ENCODE measurements at regions not wholly inside any gene's neighbourhood (a gene's known extent, or its start where the extent isn't known, plus 50 kb on each side); places are given as distances from the start of the nearest gene placed in this dataset.
"Not testable (repeated sequence)": the region's sequence is repeated elsewhere in the genome, so short reads cannot be mapped to it uniquely, and the experiment has no call there.

- H3K27me3 Mint-ChIP-seq, result peaks cover 2% of the 10 kb centered on the region
- no peaks in the 10 kb centered on the region for H3K36me3 Mint-ChIP-seq
- no peaks in the 10 kb centered on the region for H3K4me1 Mint-ChIP-seq (ENCODE audit: low read depth)
- H3K4me3 Mint-ChIP-seq, result no peak overlapping the region
- H3K9me3 Mint-ChIP-seq (ENCODE audit: low read depth), result no peaks in the 10 kb centered on the region
- no peak overlapping the region for H3K27ac Mint-ChIP-seq
These were observed 75.3 kb downstream of the TMEM167A start for GRCh38 chr5:83001796-83002381.

DNA sequence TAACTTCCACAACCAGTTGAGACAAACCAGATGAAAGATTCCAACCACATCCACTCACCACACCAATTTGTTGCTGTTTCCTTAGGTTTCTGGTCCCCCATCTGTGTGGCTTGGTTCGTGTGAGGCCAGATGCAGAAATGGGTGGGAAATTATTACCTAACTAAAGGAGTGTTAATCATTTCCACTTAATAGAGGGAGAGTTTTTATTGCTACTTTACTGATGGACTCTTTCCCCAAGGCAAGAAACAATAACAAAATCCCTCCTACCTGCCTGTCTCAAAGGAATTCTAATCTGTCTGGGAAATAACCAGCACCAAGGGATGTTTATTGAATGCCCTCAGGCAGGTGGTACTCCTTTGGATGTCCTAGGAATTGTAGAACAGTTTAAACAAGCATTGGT, 76.3 kb downstream of the TMEM167A start:
- H3K4me1 Mint-ChIP-seq (ENCODE audit: low read depth), result no peaks in the 10 kb centered on the region
- no peaks in the 10 kb centered on the region for H3K36me3 Mint-ChIP-seq
- no peak overlapping the region for H3K4me3 Mint-ChIP-seq
- H3K27ac Mint-ChIP-seq, result no peak overlapping the region
- no peaks in the 10 kb centered on the region for H3K9me3 Mint-ChIP-seq (ENCODE audit: low read depth)
- peaks cover 2% of the 10 kb centered on the region for H3K27me3 Mint-ChIP-seq

DNA sequence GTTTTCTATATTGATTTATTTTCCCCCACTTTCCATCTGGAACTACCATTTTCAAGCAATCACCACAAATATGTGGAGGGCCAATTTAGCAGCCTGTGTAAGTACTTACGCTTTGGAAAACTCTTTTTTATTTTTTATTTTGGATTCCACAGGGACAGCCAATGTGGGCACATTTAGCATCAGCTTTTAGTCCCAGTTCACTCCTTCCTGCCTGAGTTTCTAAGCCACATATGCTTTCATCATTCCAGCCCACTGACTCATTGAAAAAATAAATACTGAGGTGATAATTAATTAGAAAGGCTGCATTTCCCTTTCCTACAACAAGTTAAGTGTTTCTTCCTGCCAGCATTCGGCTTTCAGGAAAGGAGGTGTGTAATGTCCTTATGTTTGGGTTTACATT, 76.8 kb downstream of the TMEM167A start:
- H3K27me3 Mint-ChIP-seq, result peaks cover 2% of the 10 kb centered on the region
- H3K9me3 Mint-ChIP-seq (ENCODE audit: low read depth), result no peaks in the 10 kb centered on the region
- H3K36me3 Mint-ChIP-seq, result no peaks in the 10 kb centered on the region
- H3K27ac Mint-ChIP-seq, result no peak overlapping the region
- no peak overlapping the region for H3K4me3 Mint-ChIP-seq
- H3K4me1 Mint-ChIP-seq (ENCODE audit: low read depth), result no peaks in the 10 kb centered on the region

- Mint-ChIP-seq H3K4me3 (no peak overlapping the region), H3K27ac (no peak overlapping the region), H3K27me3 (no peaks in the 10 kb centered on the region), H3K4me1 (ENCODE audit: low read depth) (no peaks in the 10 kb centered on the region), H3K9me3 (ENCODE audit: low read depth) (peaks cover 4% of the 10 kb centered on the region), H3K36me3 (no peaks in the 10 kb centered on the region)
These were observed 83.8 kb downstream of the TMEM167A start for GRCh38 chr5:82993416-82993815.

DNA sequence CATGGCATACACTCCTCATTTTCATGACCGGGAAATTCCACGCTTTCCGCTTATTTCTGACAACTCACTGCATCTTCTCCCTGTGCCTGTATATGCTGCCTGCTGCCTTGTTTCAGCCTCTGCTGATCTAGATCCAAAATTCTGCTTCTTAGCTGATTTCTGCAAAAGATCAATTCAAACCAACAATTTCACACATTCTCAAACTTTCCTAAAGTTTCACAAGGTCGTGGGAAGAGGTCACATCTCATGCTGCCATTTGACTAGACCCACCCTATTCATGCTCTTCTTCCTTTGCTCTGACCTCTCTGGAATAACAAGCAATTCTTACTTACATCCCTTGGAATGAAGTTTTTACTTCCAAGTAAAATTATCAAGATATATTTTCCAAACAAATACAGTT, 84.5 kb downstream of the TMEM167A start:
- Mint-ChIP-seq H3K9me3 (ENCODE audit: low read depth) (peaks cover 4% of the 10 kb centered on the region), H3K4me1 (ENCODE audit: low read depth) (no peaks in the 10 kb centered on the region), H3K27ac (no peak overlapping the region), H3K36me3 (no peaks in the 10 kb centered on the region), H3K27me3 (no peaks in the 10 kb centered on the region), H3K4me3 (no peak overlapping the region)

DNA sequence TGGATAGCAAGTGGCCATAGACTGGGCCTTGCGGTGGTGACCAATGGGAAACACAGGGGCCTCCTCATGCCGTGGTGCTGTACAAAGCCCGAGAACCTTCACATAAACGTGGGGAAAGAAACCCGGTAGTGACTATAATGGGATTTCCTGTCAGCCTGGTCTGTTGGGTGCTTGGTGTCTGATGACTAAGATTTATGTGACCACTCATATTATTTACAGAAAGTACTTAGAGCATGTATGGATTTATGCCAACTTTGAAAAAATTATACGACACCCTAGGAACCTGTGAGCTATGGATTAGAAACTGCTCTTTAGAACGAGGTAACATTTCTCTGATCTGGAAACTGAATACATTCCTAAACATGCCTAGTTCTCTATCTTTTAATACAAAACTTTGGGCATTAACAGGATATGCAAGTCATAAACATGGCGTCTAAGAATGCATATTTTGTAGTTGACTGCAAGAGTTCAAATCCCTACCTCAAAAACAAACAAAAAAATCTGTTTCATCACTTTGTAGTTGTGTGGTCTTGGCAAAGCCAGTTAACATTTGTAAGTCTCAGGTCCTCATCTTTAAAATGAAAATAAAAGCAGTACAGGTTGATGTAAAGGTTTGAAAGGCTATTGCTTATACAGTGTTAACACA, 85.4 kb downstream of the TMEM167A start:
- no peak overlapping the region for H3K4me3 Mint-ChIP-seq
- H3K27ac Mint-ChIP-seq, result no peak overlapping the region
- no peaks in the 10 kb centered on the region for H3K4me1 Mint-ChIP-seq (ENCODE audit: low read depth)
- H3K9me3 Mint-ChIP-seq (ENCODE audit: low read depth), result peaks cover 4% of the 10 kb centered on the region
- H3K36me3 Mint-ChIP-seq, result no peaks in the 10 kb centered on the region
- no peaks in the 10 kb centered on the region for H3K27me3 Mint-ChIP-seq

DNA sequence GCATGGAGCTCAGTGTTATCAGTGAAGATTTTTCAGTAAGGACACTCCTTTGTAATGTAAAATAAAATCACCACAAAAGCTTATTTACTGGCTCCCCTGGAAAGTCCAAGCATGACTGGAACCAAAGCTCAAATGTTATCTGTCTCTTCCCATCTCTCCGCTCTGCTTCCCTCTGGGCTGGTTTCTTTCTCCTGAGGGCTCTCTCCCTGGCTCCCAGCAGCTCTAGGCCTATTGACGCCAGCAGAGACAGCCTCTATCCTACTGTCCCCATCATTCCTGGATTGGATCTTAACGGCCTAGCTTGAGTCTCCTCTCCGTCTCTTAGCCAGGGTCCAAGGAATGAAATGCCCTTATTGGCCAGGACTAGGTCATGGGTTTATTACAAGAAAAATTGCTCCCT, 86.1 kb downstream of the TMEM167A start:
- H3K4me3 Mint-ChIP-seq, result no peak overlapping the region
- no peak overlapping the region for H3K27ac Mint-ChIP-seq
- peaks cover 4% of the 10 kb centered on the region for H3K9me3 Mint-ChIP-seq (ENCODE audit: low read depth)
- no peaks in the 10 kb centered on the region for H3K36me3 Mint-ChIP-seq
- H3K4me1 Mint-ChIP-seq (ENCODE audit: low read depth), result no peaks in the 10 kb centered on the region
- H3K27me3 Mint-ChIP-seq, result no peaks in the 10 kb centered on the region

DNA sequence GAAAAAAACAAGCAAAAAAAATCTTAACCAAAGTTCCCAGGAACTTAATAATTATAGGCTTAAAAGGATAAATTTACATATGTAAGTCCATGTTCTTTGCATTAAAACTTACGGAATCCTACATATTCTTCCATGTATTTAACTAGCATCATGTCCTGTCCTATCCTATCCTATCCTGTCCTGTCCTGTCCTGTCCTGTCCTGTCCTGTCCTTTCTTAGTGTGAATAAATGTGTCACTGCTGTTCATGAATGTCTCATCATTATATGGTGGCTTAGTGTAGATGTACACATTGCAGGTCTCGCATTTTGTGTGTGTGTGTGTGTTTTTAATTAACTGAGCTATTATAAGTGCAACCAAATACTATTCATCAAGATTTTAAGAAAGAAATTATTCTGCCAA, 90.0 kb downstream of the TMEM167A start:
- Mint-ChIP-seq H3K27ac (no peak overlapping the region), H3K9me3 (ENCODE audit: low read depth) (peaks cover 4% of the 10 kb centered on the region), H3K4me1 (ENCODE audit: low read depth) (no peaks in the 10 kb centered on the region), H3K36me3 (no peaks in the 10 kb centered on the region), H3K4me3 (no peak overlapping the region), H3K27me3 (peaks cover 1% of the 10 kb centered on the region)

DNA sequence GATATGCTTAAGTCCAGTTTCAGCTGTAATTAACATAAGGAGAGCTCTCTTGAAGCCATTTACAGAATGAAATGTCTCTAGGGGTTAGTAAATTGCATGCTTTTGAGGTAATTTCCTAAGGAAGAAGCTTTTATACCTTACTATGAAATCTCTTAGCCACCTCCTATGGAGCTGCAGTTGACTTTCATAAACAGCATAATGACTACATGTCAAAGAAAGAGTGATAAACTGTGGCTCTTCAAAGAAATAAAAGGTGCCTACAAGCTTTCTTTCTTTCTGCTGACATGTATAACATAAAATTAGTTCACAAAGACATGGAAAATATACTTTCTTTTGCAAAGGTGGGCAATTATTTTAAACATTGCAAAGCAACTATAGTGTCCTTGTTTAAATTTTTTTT, 90.8 kb downstream of the TMEM167A start:
- Mint-ChIP-seq H3K27me3 (peaks cover 1% of the 10 kb centered on the region), H3K9me3 (ENCODE audit: low read depth) (peaks cover 4% of the 10 kb centered on the region), H3K4me1 (ENCODE audit: low read depth) (no peaks in the 10 kb centered on the region), H3K36me3 (no peaks in the 10 kb centered on the region), H3K4me3 (no peak overlapping the region), H3K27ac (no peak overlapping the region)

DNA sequence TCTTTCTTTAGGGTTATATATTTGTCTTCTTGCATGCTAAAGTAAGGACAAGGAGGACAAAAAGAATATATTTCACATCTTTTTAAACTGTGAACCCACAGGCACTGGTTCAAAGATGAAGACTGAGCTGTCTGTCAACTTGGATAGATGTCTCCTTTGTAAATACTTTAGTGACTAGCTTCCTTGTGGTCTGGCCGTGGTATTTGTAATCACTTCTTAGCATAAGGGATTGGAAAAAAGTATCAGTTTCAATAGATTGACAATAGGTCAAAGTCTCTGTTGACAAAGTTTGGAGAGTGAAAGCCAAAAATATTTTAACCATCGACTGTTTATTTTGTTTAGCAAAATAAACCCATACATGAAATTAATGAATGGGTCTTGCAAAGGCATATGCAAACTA, 91.4 kb downstream of the TMEM167A start:
- H3K27me3 Mint-ChIP-seq, result peaks cover 1% of the 10 kb centered on the region
- no peaks in the 10 kb centered on the region for H3K36me3 Mint-ChIP-seq
- no peak overlapping the region for H3K27ac Mint-ChIP-seq
- no peaks in the 10 kb centered on the region for H3K4me1 Mint-ChIP-seq (ENCODE audit: low read depth)
- H3K9me3 Mint-ChIP-seq (ENCODE audit: low read depth), result peaks cover 4% of the 10 kb centered on the region
- H3K4me3 Mint-ChIP-seq, result no peak overlapping the region

DNA sequence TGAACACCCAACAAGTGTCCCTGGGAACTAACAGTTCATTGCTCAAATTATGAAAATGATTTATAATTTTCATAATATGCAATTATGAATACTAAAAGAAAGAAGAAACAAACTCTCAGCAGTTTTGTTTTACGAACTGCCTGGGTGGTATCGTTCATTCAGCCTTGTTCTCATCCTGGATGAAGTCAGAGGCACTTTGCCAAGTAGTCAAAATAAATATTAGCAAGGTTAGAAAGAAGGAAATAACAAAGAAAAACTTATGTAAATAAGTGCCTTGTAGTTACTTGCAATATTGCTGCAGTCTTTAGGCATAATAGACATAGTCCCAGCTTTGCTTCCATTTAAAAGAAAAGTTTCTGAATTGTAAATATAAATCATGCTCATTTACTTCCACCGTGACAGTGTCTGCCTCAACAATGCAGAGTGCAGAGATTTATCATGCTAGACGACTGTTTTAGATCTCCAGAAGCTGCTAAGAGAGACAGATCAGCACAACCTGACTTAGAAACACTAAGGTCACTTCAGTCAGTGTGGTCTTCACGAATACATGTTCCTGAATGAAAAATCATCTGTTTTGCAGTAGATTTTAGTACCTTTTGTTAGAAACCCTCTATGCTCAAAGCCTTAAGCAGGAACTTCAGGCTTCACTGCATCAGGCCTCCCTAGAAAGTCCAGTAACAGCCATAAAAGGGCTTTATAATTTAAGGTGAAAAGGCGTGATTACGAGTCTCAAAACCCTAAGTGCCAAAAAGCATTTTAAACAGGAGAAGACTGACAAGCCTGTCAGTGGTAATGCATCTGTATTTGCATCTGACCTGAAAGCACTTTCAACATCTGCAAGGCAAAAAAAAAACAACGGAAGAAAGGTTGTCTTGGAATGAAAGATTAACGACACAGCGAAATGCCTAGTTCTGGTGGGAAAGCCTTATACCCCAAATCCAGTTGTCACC, 92.1 kb downstream of the TMEM167A start:
- H3K27me3 Mint-ChIP-seq, result peaks cover 1% of the 10 kb centered on the region
- peaks cover 4% of the 10 kb centered on the region for H3K9me3 Mint-ChIP-seq (ENCODE audit: low read depth)
- no peak overlapping the region for H3K27ac Mint-ChIP-seq
- no peaks in the 10 kb centered on the region for H3K36me3 Mint-ChIP-seq
- no peaks in the 10 kb centered on the region for H3K4me1 Mint-ChIP-seq (ENCODE audit: low read depth)
- no peak overlapping the region for H3K4me3 Mint-ChIP-seq

DNA sequence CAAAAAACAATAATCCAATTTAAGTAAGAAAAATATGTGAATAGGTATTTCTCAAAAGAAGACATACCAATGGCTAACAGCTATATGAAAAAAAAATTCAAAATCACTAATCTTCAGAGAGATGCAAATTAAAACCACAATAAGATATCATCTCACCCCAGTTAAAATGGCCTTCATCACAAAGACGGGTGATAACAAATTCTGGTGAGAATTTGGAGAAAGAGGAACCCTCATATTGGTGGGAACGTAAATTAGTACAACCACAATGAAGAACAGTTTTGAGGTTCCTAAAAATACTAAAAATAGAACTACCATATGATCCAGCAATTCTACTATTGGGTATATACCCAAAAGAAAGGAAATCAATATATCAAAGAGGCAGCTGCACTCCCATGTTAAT, 94.3 kb downstream of the TMEM167A start:
- H3K9me3 Mint-ChIP-seq (ENCODE audit: low read depth), result no peaks in the 10 kb centered on the region
- no peaks in the 10 kb centered on the region for H3K4me1 Mint-ChIP-seq (ENCODE audit: low read depth)
- no peak overlapping the region for H3K27ac Mint-ChIP-seq
- peaks cover 1% of the 10 kb centered on the region for H3K27me3 Mint-ChIP-seq
- no peak overlapping the region for H3K4me3 Mint-ChIP-seq
- H3K36me3 Mint-ChIP-seq, result no peaks in the 10 kb centered on the region

DNA sequence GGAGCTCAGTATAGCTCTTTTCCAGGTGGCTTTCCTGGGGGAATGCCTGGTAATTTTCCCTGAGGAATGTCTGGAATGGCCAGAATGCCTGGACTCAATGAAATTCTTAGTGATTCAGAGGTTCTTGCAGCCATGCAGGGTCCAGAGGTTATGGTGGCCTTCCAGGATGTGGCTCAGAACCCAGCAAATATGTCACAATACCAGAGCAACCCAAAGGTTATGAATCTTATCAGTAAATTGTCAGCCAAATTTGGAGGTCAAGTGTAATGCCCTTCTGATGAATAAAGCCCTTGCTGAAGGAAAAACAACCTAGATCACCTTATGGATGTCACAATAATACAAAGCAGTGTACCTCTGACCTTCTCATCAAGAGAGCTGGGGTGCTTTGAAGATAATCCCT, 100.3 kb downstream of the TMEM167A start:
- H3K9me3 Mint-ChIP-seq (ENCODE audit: low read depth), result peaks cover 13% of the 10 kb centered on the region
- not testable (repeated sequence) for H3K27me3 Mint-ChIP-seq; H3K27ac Mint-ChIP-seq; H3K4me3 Mint-ChIP-seq; H3K4me1 Mint-ChIP-seq (ENCODE audit: low read depth); H3K36me3 Mint-ChIP-seq

- Mint-ChIP-seq H3K9me3 (ENCODE audit: low read depth) (peaks cover 13% of the 10 kb centered on the region), H3K27ac (no peak overlapping the region), H3K36me3 (peaks cover 8% of the 10 kb centered on the region), H3K27me3 (no peaks in the 10 kb centered on the region), H3K4me3 (no peak overlapping the region), H3K4me1 (ENCODE audit: low read depth) (no peaks in the 10 kb centered on the region)
These were observed 101.4 kb downstream of the TMEM167A start for GRCh38 chr5:82975812-82976211.

GRCh38 chr5:82975396-82975795, 101.8 kb downstream of the TMEM167A start:
- no peaks in the 10 kb centered on the region for H3K4me1 Mint-ChIP-seq (ENCODE audit: low read depth)
- no peak overlapping the region for H3K27ac Mint-ChIP-seq

More at GRCh38 chr5:82975396-82975795, 101.8 kb downstream of the TMEM167A start:
- Mint-ChIP-seq H3K9me3 (ENCODE audit: low read depth) (peaks cover 13% of the 10 kb centered on the region), H3K4me3 (no peak overlapping the region), H3K27me3 (no peaks in the 10 kb centered on the region), H3K36me3 (peaks cover 8% of the 10 kb centered on the region)

All from activated naive CD8-positive, alpha-beta T cell (primary cell).